Smooth muscle cell (in vitro differentiated cells): ENCODE measurements at regions not wholly inside any gene's neighbourhood (a gene's known extent, or its start where the extent isn't known, plus 50 kb on each side); places are given as distances from the start of the nearest gene placed in this dataset.

Experiments used
- DNase-seq: peaks from one replicate; lab custom pipeline; 2025; ENCODE audit not compliant: unreplicated experiment; lab: John Stamatoyannopoulos, UW
- H2AFZ ChIP-seq: fragments of 200-600 bp; sonication (generic); 2 replicates; pipeline ENCODE4 v1.6.0; 2016; ENCODE audit warnings: antibody characterized with exemption, low read depth, mild to moderate bottlenecking
- H3F3A ChIP-seq: fragments of 200-600 bp; sonication (generic); 2 replicates; pipeline ENCODE4 v1.6.0; 2017; ENCODE audit warnings: antibody characterized with exemption, low read depth
- H3K27ac ChIP-seq: fragments of 200-600 bp; sonication (generic); 2 replicates; pipeline ENCODE4 v1.5.1; 2016; ENCODE audit warnings: low read depth, mild to moderate bottlenecking
- H3K27me3 ChIP-seq: fragments of 200-600 bp; sonication (generic); 2 replicates; pipeline ENCODE4 v1.6.1; 2016; ENCODE audit warnings: low read depth, mild to moderate bottlenecking
- H3K36me3 ChIP-seq: fragments of 200-600 bp; sonication (generic); 2 replicates; pipeline ENCODE4 v1.5.1; 2016; ENCODE audit warnings: low read depth
- H3K4me1 ChIP-seq: fragments of 200-600 bp; sonication (generic); 2 replicates; pipeline ENCODE4 v1.5.1; 2016; ENCODE audit warnings: low read depth
- H3K4me2 ChIP-seq: fragments of 200-600 bp; sonication (generic); 2 replicates; pipeline ENCODE4 v1.6.0; 2016; ENCODE audit warnings: mild to moderate bottlenecking
- H3K4me3 ChIP-seq: fragments of 200-600 bp; sonication (generic); 2 replicates; pipeline ENCODE4 v1.5.1; 2016; ENCODE audit warnings: mild to moderate bottlenecking
- H3K79me2 ChIP-seq: fragments of 200-600 bp; sonication (generic); 2 replicates; pipeline ENCODE4 v1.6.0; 2016; ENCODE audit warnings: low read depth, mild to moderate bottlenecking
- H3K9ac ChIP-seq: fragments of 200-600 bp; sonication (generic); 2 replicates; pipeline ENCODE4 v1.6.0; 2016; ENCODE audit warnings: low read depth
- H3K9me3 ChIP-seq: fragments of 200-600 bp; sonication (generic); replicated peaks from 2 replicates; pipeline ENCODE4 v1.5.1; 2016; ENCODE audit warnings: low read depth
- H4K20me1 ChIP-seq: fragments of 200-600 bp; sonication (generic); 2 replicates; pipeline ENCODE4 v1.6.0; 2016; ENCODE audit warnings: low read depth
- WGBS: methylation state at CpG from one replicate; pipeline ENCODE4 v1.1.7; 2016; ENCODE audit warnings: low lambda C conversion rate; 5-methylcytosine and 5-hydroxymethylcytosine counted together
- TF ChIP-seq, protein P1 (sequence below): fragments of 200-600 bp; sonication (generic); IDR thresholded peaks from 2 replicates; pipeline ENCODE4 v1.5.1; 2017; ENCODE audit warnings: borderline replicate concordance, mild to moderate bottlenecking, antibody characterized with exemption; ENCODE audit not compliant: insufficient read depth, poor library complexity, severe bottlenecking

DNA sequence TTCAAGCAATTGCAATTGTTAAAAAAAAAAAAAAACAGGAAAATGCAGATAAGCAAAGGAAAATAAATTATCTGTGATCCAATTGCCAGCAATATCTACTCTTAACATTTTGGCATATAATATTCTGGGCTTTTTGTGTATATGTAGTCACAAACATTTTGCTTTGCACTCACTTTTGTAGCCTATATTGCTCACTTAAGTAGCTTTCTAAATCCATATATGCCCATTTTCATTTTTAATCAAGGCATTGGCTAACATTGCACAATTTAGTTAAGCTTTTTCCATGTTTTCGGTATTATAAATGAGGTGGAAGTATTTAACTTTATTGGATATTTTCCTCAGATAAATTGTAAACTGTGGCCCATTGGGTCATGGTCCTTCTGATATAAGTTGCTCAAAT lies 466.3 kb upstream of the ATP2B1 start:
- no peaks in the 10 kb centered on the region for H4K20me1 ChIP-seq
- H3K27me3 ChIP-seq: no peaks in the 10 kb centered on the region
- DNase-seq: no peak
- WGBS: 100% methylated on average over 1 of the region's 1 CpG
- H3K36me3 ChIP-seq: no peaks in the 10 kb centered on the region
- H3K4me1 ChIP-seq: no peaks in the 10 kb centered on the region
- no peak overlapping the region for H3K27ac ChIP-seq
- H3K4me2 ChIP-seq: no peak overlapping the region
- H3K4me3 ChIP-seq: no peak overlapping the region
- H3K9me3 ChIP-seq: no peaks in the 10 kb centered on the region
- TF ChIP-seq, protein P1, sequence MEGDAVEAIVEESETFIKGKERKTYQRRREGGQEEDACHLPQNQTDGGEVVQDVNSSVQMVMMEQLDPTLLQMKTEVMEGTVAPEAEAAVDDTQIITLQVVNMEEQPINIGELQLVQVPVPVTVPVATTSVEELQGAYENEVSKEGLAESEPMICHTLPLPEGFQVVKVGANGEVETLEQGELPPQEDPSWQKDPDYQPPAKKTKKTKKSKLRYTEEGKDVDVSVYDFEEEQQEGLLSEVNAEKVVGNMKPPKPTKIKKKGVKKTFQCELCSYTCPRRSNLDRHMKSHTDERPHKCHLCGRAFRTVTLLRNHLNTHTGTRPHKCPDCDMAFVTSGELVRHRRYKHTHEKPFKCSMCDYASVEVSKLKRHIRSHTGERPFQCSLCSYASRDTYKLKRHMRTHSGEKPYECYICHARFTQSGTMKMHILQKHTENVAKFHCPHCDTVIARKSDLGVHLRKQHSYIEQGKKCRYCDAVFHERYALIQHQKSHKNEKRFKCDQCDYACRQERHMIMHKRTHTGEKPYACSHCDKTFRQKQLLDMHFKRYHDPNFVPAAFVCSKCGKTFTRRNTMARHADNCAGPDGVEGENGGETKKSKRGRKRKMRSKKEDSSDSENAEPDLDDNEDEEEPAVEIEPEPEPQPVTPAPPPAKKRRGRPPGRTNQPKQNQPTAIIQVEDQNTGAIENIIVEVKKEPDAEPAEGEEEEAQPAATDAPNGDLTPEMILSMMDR: no peak
- H3K79me2 ChIP-seq: no peaks in the 10 kb centered on the region
- H3F3A ChIP-seq: no peaks in the 10 kb centered on the region
- H2AFZ ChIP-seq: no peak overlapping the region
- no peak overlapping the region for H3K9ac ChIP-seq

- H3K9ac ChIP-seq: no peak overlapping the region
- H2AFZ ChIP-seq: no peak overlapping the region
- no peaks in the 10 kb centered on the region for H3K36me3 ChIP-seq
- H3K79me2 ChIP-seq: no peaks in the 10 kb centered on the region
- TF ChIP-seq, protein P1: no peak
- WGBS: 40% methylated on average over 1 of the region's 1 CpG
- no peak overlapping the region for H3K4me3 ChIP-seq
- H3F3A ChIP-seq: no peaks in the 10 kb centered on the region
- H4K20me1 ChIP-seq: no peaks in the 10 kb centered on the region
- H3K9me3 ChIP-seq: no peaks in the 10 kb centered on the region
- no peak overlapping the region for H3K4me2 ChIP-seq
- no peak overlapping the region for H3K27ac ChIP-seq
- H3K4me1 ChIP-seq: no peaks in the 10 kb centered on the region
- H3K27me3 ChIP-seq: no peaks in the 10 kb centered on the region
- no peak for DNase-seq
These were observed 465.5 kb upstream of the ATP2B1 start for GRCh38 chr12:90174198-90174510.

- no peak overlapping the region for H3K9ac ChIP-seq
- no peaks in the 10 kb centered on the region for H3K9me3 ChIP-seq
- no peaks in the 10 kb centered on the region for H4K20me1 ChIP-seq
- no peak for DNase-seq
- no peak overlapping the region for H2AFZ ChIP-seq
- H3F3A ChIP-seq: no peaks in the 10 kb centered on the region
- no peak overlapping the region for H3K4me3 ChIP-seq
- H3K4me1 ChIP-seq: no peaks in the 10 kb centered on the region
- H3K27ac ChIP-seq: no peak overlapping the region
- no peaks in the 10 kb centered on the region for H3K79me2 ChIP-seq
- TF ChIP-seq, protein P1: no peak
- H3K4me2 ChIP-seq: no peak overlapping the region
- no peaks in the 10 kb centered on the region for H3K27me3 ChIP-seq
- 87% methylated on average over 2 of the region's 2 CpGs for WGBS
- H3K36me3 ChIP-seq: no peaks in the 10 kb centered on the region
These were observed 465.0 kb upstream of the ATP2B1 start for GRCh38 chr12:90173499-90174197.

- no peak overlapping the region for H2AFZ ChIP-seq
- no peaks in the 10 kb centered on the region for H4K20me1 ChIP-seq
- no peak for DNase-seq
- no peak overlapping the region for H3K9ac ChIP-seq
- H3K4me3 ChIP-seq: no peak overlapping the region
- H3F3A ChIP-seq: no peaks in the 10 kb centered on the region
- TF ChIP-seq, protein P1: no peak
- no peak overlapping the region for H3K4me2 ChIP-seq
- no peaks in the 10 kb centered on the region for H3K4me1 ChIP-seq
- H3K79me2 ChIP-seq: no peaks in the 10 kb centered on the region
- WGBS: 91% methylated on average over 3 of the region's 3 CpGs
- H3K36me3 ChIP-seq: no peaks in the 10 kb centered on the region
- no peaks in the 10 kb centered on the region for H3K27me3 ChIP-seq
- H3K27ac ChIP-seq: no peak overlapping the region
- H3K9me3 ChIP-seq: no peaks in the 10 kb centered on the region
These were observed 463.9 kb upstream of the ATP2B1 start for GRCh38 chr12:90172524-90172923.
